Brain microvascular endothelial cell (primary cell): ENCODE measurements at regions not wholly inside any gene's neighbourhood (a gene's known extent, or its start where the extent isn't known, plus 50 kb on each side); places are given as distances from the start of the nearest gene placed in this dataset.
"Not testable (repeated sequence)": the region's sequence is repeated elsewhere in the genome, so short reads cannot be mapped to it uniquely, and the experiment has no call there.

Experiments
- DNase-seq: peaks from one replicate; pipeline ENCODE4 v3.0.0-alpha.2; 2020
- H3K27ac ChIP-seq: fragments of 250-450 bp; sonication (Bioruptor Pico); 2 replicates; pipeline ENCODE4 v1.5.1; 2020; ENCODE audit warnings: mild to moderate bottlenecking, moderate library complexity
- H3K27me3 ChIP-seq: fragments of 250-450 bp; sonication (Bioruptor Pico); replicated peaks from 2 replicates; pipeline ENCODE4 v1.5.1; 2020; ENCODE audit warnings: mild to moderate bottlenecking
- H3K36me3 ChIP-seq: fragments of 250-450 bp; sonication (Bioruptor Pico); replicated peaks from 2 replicates; pipeline ENCODE4 v1.5.1; 2020; ENCODE audit warnings: mild to moderate bottlenecking
- H3K4me3 ChIP-seq: 2 replicates; pipeline ENCODE4 v1.5.1; 2011; ENCODE audit warnings: low read depth, mild to moderate bottlenecking, control low read depth, low read length, moderate library complexity
- in situ Hi-C: cut with HindIII; loops from 2 replicates; pipeline ENCODE4 v1.10.0; 2017; ENCODE audit warnings: low sequenced_read_pairs, low pct_ligation_motif_present
- TF ChIP-seq, protein P1 (sequence below): IDR thresholded peaks from 2 replicates; pipeline ENCODE4 v1.5.1; 2011; ENCODE audit warnings: low read depth, mild to moderate bottlenecking, moderate library complexity, low read length, control low read depth, inconsistent platforms; ENCODE audit errors: missing control alignments

DNA sequence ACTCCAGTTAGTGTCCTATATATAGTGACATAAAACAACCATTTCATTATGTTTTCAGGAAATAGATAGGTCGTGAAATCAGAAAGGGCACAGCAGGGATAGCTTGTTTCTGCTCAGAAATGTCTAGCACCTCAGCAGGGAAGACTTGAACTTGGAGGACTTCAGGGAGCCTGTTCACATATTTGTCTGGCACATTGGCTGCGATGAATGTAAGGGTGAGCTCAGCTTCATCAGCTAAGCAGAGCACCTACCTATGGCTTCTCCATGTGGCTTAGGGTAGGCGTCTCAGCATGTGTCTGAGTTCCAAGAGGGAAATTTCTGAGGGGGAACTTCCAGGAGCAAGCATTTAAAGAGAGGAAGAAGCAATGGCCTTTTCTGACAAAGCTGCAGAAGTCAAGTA, 126.2 kb downstream of the PCDH10 start:
- H3K27ac ChIP-seq = no peak overlapping the region
- no peak overlapping the region for H3K4me3 ChIP-seq
- in situ Hi-C loops = no loop called here
- DNase-seq = no peak
- H3K27me3 ChIP-seq = no peaks in the 10 kb centered on the region
- no peaks in the 10 kb centered on the region for H3K36me3 ChIP-seq
- TF ChIP-seq, protein P1, sequence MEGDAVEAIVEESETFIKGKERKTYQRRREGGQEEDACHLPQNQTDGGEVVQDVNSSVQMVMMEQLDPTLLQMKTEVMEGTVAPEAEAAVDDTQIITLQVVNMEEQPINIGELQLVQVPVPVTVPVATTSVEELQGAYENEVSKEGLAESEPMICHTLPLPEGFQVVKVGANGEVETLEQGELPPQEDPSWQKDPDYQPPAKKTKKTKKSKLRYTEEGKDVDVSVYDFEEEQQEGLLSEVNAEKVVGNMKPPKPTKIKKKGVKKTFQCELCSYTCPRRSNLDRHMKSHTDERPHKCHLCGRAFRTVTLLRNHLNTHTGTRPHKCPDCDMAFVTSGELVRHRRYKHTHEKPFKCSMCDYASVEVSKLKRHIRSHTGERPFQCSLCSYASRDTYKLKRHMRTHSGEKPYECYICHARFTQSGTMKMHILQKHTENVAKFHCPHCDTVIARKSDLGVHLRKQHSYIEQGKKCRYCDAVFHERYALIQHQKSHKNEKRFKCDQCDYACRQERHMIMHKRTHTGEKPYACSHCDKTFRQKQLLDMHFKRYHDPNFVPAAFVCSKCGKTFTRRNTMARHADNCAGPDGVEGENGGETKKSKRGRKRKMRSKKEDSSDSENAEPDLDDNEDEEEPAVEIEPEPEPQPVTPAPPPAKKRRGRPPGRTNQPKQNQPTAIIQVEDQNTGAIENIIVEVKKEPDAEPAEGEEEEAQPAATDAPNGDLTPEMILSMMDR = no peak

DNA sequence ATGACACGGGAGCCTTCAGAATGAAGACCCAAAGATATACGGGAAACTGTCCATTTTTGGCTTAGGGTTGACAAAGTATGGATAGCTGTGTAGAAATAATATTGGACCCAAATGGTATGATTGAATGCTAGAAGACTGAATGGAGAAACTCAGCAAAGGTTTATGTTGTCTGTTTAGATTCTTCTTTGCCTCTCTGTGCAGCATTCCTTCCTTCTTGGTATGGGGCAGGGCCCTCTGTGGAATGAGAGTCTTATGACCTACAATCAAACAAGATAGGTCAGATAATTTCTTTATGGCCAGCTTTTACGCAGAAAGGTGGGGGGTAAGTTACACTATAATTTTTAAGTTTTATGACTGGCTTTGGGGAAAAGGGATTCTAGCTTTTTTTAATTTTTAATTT, 124.3 kb downstream of the PCDH10 start:
- Histone ChIP-seq H3K4me3 (no peak overlapping the region), H3K36me3 (no peaks in the 10 kb centered on the region), H3K27me3 (no peaks in the 10 kb centered on the region), H3K27ac (no peak overlapping the region)
- in situ Hi-C loops = no loop called here
- TF ChIP-seq, protein P1 = no peak
- DNase-seq = no peak

DNA sequence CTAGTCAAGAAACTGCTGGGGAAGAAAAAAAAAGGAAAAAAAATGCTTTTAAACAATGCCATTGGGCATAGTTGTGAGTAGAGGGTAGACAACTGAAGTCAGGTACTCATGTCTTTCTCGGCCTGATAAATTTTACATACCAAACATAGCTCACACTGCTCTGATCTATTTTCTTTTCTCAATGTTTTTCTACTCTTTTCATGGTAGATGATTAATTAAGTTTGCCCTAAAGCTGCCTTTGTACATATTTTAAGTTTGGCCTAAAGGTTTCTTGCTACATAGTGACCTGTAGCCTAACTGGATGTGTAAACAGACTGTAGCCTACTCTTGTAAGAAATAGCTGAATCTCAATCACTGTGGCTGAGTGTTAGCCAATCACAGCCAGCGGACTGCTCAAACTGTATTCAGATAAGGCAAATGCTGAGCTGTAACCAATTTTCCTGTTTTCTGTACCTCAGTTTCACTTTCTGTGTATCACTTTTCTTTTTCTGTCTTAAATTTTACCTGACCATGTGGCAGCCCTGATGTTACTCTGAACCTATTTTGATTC, 121.0 kb downstream of the PCDH10 start:
- no peak overlapping the region for H3K4me3 ChIP-seq
- in situ Hi-C loops = no loop called here
- TF ChIP-seq, protein P1 = no peak
- no peak for DNase-seq
- H3K27me3 ChIP-seq = no peaks in the 10 kb centered on the region
- no peak overlapping the region for H3K27ac ChIP-seq
- H3K36me3 ChIP-seq = no peaks in the 10 kb centered on the region

DNA sequence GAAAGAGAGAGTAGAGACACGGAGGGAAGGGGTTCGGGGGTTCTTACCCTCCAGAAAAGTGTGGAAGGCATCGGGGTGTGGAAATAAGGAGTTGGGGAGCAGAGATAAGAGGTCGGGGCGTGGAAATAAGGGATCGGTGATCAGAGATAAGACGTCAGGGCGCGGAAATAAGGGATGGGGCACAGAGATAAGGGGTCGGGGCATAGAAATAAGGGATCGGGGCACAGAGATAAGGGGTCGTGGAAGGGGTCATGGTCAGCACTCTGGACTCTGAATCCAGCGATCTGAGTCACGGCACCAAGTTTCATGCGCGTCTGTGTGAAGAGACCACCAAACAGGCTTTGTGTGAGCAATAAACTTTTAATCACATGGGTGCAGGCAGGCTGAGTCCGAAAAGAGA, 119.1 kb downstream of the PCDH10 start:
- Histone ChIP-seq H3K36me3 (no peaks in the 10 kb centered on the region), H3K4me3 (no peak overlapping the region), H3K27me3 (no peaks in the 10 kb centered on the region), H3K27ac (no peak overlapping the region)
- TF ChIP-seq, protein P1 = no peak
- DNase-seq = no peak
- in situ Hi-C loops = no loop called here

DNA sequence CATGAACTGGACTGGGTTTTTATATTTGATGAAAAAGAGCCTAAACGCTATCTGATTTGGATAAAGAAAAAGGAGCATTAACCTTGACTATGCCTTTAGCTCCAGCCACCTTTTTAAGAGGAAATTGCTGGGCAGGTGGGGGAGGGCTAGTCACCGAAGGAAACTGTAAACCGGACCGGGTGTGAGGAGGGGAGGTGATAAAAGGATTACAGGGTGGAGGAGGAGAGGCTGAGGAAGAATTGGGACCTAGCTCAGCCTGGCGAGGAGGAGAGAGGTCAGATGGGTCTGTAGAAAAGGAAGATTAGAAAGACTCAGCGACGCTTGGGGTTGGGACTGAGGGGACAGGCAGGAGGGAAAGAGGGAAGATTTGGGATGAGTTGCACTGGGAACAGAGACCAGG, 118.4 kb downstream of the PCDH10 start:
- H3K4me3 ChIP-seq, H3K27ac ChIP-seq, H3K36me3 ChIP-seq, H3K27me3 ChIP-seq, in situ Hi-C loops, DNase-seq: not testable (repeated sequence)

DNA sequence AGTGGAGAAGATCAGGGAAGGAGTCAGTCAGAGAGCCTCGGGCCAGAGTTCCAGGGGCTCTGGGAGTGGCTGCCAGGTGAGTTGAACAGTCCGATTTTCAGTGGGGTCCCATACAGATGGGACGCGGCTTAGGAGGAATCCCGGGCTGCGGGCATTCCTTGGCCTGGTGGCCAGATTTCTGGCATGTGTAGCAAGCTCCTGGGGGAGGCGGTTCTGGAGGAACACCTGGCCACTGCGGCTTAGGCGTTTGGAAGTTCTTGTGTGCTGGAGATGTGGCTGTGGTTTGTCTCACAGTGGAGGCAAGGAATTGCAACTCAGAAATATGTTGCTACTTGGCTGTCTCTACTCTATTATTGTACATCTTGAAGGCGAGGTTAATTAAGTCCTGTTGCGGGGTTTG, 117.9 kb downstream of the PCDH10 start:
- H3K27me3 ChIP-seq, in situ Hi-C loops, H3K36me3 ChIP-seq: not testable (repeated sequence)

DNA sequence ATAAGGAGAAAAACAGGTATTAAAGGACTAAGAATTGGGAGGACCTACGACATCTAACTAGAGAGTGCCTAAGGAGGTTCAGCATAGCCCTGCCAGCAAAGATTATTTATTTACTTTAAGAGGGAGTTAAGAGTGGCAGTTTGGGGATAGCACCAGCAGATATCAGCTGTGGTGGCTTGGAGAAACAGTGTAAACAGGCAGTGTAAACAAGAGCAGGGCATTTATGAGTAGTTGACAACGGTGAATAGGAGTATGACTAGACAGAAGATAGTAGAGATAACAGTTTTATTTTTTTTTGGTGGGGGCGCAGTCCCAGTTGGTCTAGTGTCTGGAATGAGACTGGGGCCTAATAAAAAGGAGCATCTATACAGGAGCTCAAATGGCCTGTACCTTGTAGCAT, 115.2 kb downstream of the PCDH10 start:
- in situ Hi-C loops = not testable (repeated sequence)

More for the DNA sequence above, 117.9 kb downstream of the PCDH10 start:
- not testable (repeated sequence) for DNase-seq, H3K4me3 ChIP-seq, H3K27ac ChIP-seq

More for the DNA sequence above, 115.2 kb downstream of the PCDH10 start:
- H3K27ac ChIP-seq, H3K36me3 ChIP-seq, H3K27me3 ChIP-seq, DNase-seq, H3K4me3 ChIP-seq: not testable (repeated sequence)
